DOHH2 (cell line): ENCODE measurements at regions not wholly inside any gene's neighbourhood (a gene's known extent, or its start where the extent isn't known, plus 50 kb on each side); places are given as distances from the start of the nearest gene placed in this dataset.

Experiments used
- H3F3A ChIP-seq: fragments of 200-600 bp; sonication (generic), shearing (Covaris generic); 2 replicates; pipeline ENCODE4 v1.6.0; 2016; ENCODE audit warnings: antibody characterized with exemption, mild to moderate bottlenecking; ENCODE audit not compliant: control insufficient read depth, insufficient read depth
- H3K27ac ChIP-seq: fragments of 200-600 bp; sonication (generic); 2 replicates; pipeline ENCODE4 v1.5.1; 2014; ENCODE audit warnings: low read depth, mild to moderate bottlenecking, low read length, moderate library complexity
- H3K27me3 ChIP-seq: fragments of 200-600 bp; sonication (generic); 2 replicates; pipeline ENCODE4 v1.6.1; 2014; ENCODE audit warnings: mild to moderate bottlenecking, low read length, mixed read lengths; ENCODE audit not compliant: control insufficient read depth
- H3K36me3 ChIP-seq: fragments of 200-600 bp; sonication (generic); 2 replicates; pipeline ENCODE4 v1.6.1; 2014; ENCODE audit warnings: mild to moderate bottlenecking, low read length, moderate library complexity, mixed read lengths; ENCODE audit not compliant: control insufficient read depth
- H3K4me1 ChIP-seq: fragments of 200-600 bp; sonication (generic); 2 replicates; pipeline ENCODE4 v1.6.1; 2014; ENCODE audit warnings: mild to moderate bottlenecking, low read length, mixed read lengths; ENCODE audit not compliant: control insufficient read depth
- H3K4me2 ChIP-seq: fragments of 200-600 bp; sonication (generic); 2 replicates; pipeline ENCODE4 v1.6.0; 2014; ENCODE audit warnings: mild to moderate bottlenecking, low read length, moderate library complexity
- H3K4me3 ChIP-seq: fragments of 200-600 bp; sonication (generic); 2 replicates; pipeline ENCODE4 v1.5.1; 2014; ENCODE audit warnings: mild to moderate bottlenecking, low read length, mixed read lengths
- H3K79me2 ChIP-seq: fragments of 200-600 bp; sonication (generic); 2 replicates; pipeline ENCODE4 v1.6.1; 2014; ENCODE audit warnings: mild to moderate bottlenecking, low read length, mixed read lengths; ENCODE audit not compliant: control insufficient read depth
- H3K9me2 ChIP-seq: fragments of 200-600 bp; sonication (generic); replicated peaks from 2 replicates; pipeline ENCODE4 v1.6.1; 2014; ENCODE audit warnings: mild to moderate bottlenecking, low read length, mixed read lengths; ENCODE audit not compliant: control insufficient read depth
- H3K9me3 ChIP-seq: fragments of 200-600 bp; sonication (generic); 2 replicates; pipeline ENCODE4 v1.6.1; 2014; ENCODE audit warnings: antibody characterized with exemption, low read length, mixed read lengths; ENCODE audit not compliant: control insufficient read depth, insufficient read depth
- H4K20me1 ChIP-seq: fragments of 200-600 bp; sonication (generic); 2 replicates; pipeline ENCODE4 v1.6.0; 2014; ENCODE audit warnings: low read depth, mild to moderate bottlenecking, antibody characterized with exemption, low read length, moderate library complexity; ENCODE audit not compliant: control insufficient read depth, insufficient read depth
- CTCF ChIP-seq: fragments of 200-600 bp; sonication (generic); IDR thresholded peaks from one replicate; pipeline ENCODE4 v1.5.1; 2014; ENCODE audit warnings: antibody characterized with exemption, mild to moderate bottlenecking, low read depth, low read length; ENCODE audit not compliant: poor library complexity, severe bottlenecking
- EZH2phosphoT487 ChIP-seq: fragments of 200-600 bp; sonication (generic); IDR thresholded peaks from 2 replicates; pipeline ENCODE4 v1.6.1; 2017; ENCODE audit warnings: borderline replicate concordance, mild to moderate bottlenecking, antibody characterized with exemption, low read length, moderate library complexity, mixed read lengths

- no peaks in the 10 kb centered on the region for H3F3A ChIP-seq
- H3K79me2 ChIP-seq = no peaks in the 10 kb centered on the region
- no peak overlapping the region for H3K4me2 ChIP-seq
- H3K9me3 ChIP-seq = no peaks in the 10 kb centered on the region
- H3K4me3 ChIP-seq = no peak overlapping the region
- H3K27me3 ChIP-seq = no peaks in the 10 kb centered on the region
- H3K36me3 ChIP-seq = no peaks in the 10 kb centered on the region
- H3K4me1 ChIP-seq = no peaks in the 10 kb centered on the region
- TF ChIP-seq EZH2phosphoT487 (no peak), CTCF (no peak)
- H3K27ac ChIP-seq = no peak overlapping the region
- no peaks in the 10 kb centered on the region for H3K9me2 ChIP-seq
- no peaks in the 10 kb centered on the region for H4K20me1 ChIP-seq
These were observed 879.9 kb downstream of the ARAP2 start for GRCh38 chr4:35364321-35364870.

GRCh38 chr4:35365186-35365585 is 879.1 kb downstream of the ARAP2 start:
- no peaks in the 10 kb centered on the region for H4K20me1 ChIP-seq
- no peaks in the 10 kb centered on the region for H3K9me3 ChIP-seq
- TF ChIP-seq CTCF = no peak
- TF ChIP-seq EZH2phosphoT487 = no peak
- no peaks in the 10 kb centered on the region for H3K79me2 ChIP-seq
- H3K4me1 ChIP-seq = no peaks in the 10 kb centered on the region
- no peaks in the 10 kb centered on the region for H3K27me3 ChIP-seq
- H3F3A ChIP-seq = no peaks in the 10 kb centered on the region
- H3K9me2 ChIP-seq = no peaks in the 10 kb centered on the region
- H3K27ac ChIP-seq = no peak overlapping the region
- H3K4me3 ChIP-seq = no peak overlapping the region
- H3K36me3 ChIP-seq = no peaks in the 10 kb centered on the region
- no peak overlapping the region for H3K4me2 ChIP-seq

GRCh38 chr4:35399912-35400311 is 844.4 kb downstream of the ARAP2 start:
- Histone ChIP-seq H3K27me3 (no peaks in the 10 kb centered on the region), H3F3A (no peaks in the 10 kb centered on the region), H3K27ac (no peak overlapping the region), H3K4me2 (no peak overlapping the region), H3K4me3 (no peak overlapping the region), H3K4me1 (no peaks in the 10 kb centered on the region), H4K20me1 (no peaks in the 10 kb centered on the region), H3K79me2 (no peaks in the 10 kb centered on the region), H3K9me3 (no peaks in the 10 kb centered on the region), H3K9me2 (no peaks in the 10 kb centered on the region), H3K36me3 (no peaks in the 10 kb centered on the region)
- TF ChIP-seq EZH2phosphoT487 (no peak), CTCF (no peak)
